Endothelial cell of umbilical vein (primary cell): ENCODE measurements at regions not wholly inside any gene's neighbourhood (a gene's known extent, or its start where the extent isn't known, plus 50 kb on each side); places are given as distances from the start of the nearest gene placed in this dataset.

Experiments used
- CTCF ChIP-seq, 2 donors: IDR thresholded peaks; 1 replicate in 1 of 2; 2 replicates in 1 of 2; pipeline ENCODE4 v1.5.1; 2011; ENCODE audit warnings: low read length in 2 of 2, mild to moderate bottlenecking in 2 of 2, moderate library complexity in 2 of 2, control low read depth in 1 of 2, inconsistent platforms in 1 of 2, low read depth in 1 of 2; ENCODE audit not compliant: insufficient read depth in 1 of 2; ENCODE audit errors: extremely low read depth in 1 of 2
- EZH2 ChIP-seq: IDR thresholded peaks from 2 replicates; pipeline ENCODE4 v1.6.1; 2012; ENCODE audit warnings: borderline replicate concordance, low read depth, mild to moderate bottlenecking, moderate library complexity, low read length, inconsistent platforms; ENCODE audit not compliant: severe bottlenecking
- POLR2A ChIP-seq: IDR thresholded peaks from 2 replicates; pipeline ENCODE4 v1.6.1; 2012; ENCODE audit warnings: low read depth, mild to moderate bottlenecking, control low read depth, low read length
- POLR2AphosphoS5 ChIP-seq: IDR thresholded peaks from 2 replicates; pipeline ENCODE4 v1.6.1; 2012; ENCODE audit warnings: low read depth, mild to moderate bottlenecking, control low read depth, low read length, moderate library complexity; ENCODE audit not compliant: insufficient read depth

GRCh38 chr7:125136341-125136740, 206.7 kb upstream of the POT1 start:
- TF ChIP-seq CTCF (IDR thresholded peaks at IDR 0.05; ENCODE audit: extremely low read depth in 1 of 2, insufficient read depth in 1 of 2, low read depth in 1 of 2, low read length in 2 of 2) (no peak), EZH2 (no peak), POLR2A (no peak), POLR2AphosphoS5 (no peak)
